Activated naive CD4-positive, alpha-beta T cell treated with anti-CD3 and anti-CD28 coated beads, Interleukin-2, amount 50 U/mL, for 16 hours (primary cell): ENCODE measurements at regions not wholly inside any gene's neighbourhood (a gene's known extent, or its start where the extent isn't known, plus 50 kb on each side); places are given as distances from the start of the nearest gene placed in this dataset.
"Not testable (repeated sequence)": the region's sequence is repeated elsewhere in the genome, so short reads cannot be mapped to it uniquely, and the experiment has no call there.

Experiments used
- DNase-seq: peaks from one replicate; pipeline ENCODE4 v3.0.0-alpha.2; 2020

GRCh38 chr10:90975096-90975495 is 54.2 kb upstream of the ANKRD1 start:
- DNase-seq, result no peak

- DNase-seq, result no peak
These were observed 56.4 kb upstream of the ANKRD1 start for GRCh38 chr10:90977162-90977854.

DNA sequence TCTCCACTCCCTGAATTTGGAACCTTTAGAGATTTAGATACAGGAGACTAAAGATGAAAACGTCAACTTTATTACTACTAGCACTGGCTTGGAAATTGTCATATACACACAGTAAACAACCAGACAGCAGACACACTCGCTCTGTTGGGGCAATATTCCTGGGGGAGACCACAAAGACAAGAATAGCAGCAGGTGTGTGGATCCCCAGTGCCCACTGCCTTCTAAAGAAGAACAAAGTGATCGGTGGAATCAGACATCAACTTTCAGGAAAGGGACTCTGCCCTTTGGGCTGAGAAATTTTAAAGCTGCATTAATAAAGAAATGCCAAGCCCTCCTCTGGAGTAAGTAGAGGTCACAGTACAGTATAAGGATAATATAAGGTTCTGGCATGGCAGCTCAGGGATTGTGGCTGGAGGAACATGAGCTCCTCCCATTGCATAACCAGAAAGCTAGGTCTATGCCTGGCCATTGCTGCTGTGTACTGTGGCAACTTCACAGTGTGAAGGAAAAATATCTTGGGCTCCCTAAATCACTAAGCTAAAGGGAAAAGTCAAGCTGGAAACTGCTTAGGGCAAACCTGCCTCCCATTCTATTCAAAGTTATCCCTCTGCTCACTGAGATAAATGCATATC is 57.1 kb upstream of the ANKRD1 start:
- DNase-seq, result no peak

- no peak for DNase-seq
These were observed 61.6 kb upstream of the ANKRD1 start for GRCh38 chr10:90982406-90983008.

DNA sequence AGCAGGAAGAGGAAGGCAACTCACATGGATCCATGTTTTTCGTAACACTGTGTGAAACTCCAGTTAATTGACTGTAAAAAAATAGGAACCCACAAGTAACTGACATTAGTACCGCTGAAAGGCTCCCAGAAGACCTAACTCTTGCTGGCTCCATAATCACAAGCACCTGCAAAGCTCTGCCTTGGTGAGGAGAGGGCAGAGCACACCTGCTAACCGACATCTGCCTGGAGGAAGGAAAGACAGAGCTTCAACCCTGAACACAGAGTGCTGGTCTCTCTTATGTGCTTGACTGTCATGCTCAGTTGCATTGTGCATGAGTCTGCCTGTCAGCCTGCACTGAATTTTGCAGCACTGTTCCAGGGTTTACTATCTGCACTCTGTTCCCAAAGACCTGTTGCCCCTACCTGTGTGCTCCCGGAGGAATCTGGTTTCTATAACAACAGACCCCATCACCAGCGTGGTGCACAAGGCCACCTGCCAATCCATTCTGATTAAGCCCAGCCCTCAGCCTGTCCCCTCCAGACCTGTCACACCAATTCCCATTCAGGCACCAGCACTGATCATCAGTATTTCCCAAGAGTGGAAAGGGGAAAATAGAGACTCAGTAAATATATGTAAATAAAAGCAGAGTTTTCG is 63.1 kb upstream of the ANKRD1 start:
- DNase-seq, result no peak

- DNase-seq, result no peak
These were observed 64.0 kb upstream of the ANKRD1 start for GRCh38 chr10:90984898-90985297.

GRCh38 chr10:90985321-90985933 is 64.5 kb upstream of the ANKRD1 start:
- no peak for DNase-seq

DNA sequence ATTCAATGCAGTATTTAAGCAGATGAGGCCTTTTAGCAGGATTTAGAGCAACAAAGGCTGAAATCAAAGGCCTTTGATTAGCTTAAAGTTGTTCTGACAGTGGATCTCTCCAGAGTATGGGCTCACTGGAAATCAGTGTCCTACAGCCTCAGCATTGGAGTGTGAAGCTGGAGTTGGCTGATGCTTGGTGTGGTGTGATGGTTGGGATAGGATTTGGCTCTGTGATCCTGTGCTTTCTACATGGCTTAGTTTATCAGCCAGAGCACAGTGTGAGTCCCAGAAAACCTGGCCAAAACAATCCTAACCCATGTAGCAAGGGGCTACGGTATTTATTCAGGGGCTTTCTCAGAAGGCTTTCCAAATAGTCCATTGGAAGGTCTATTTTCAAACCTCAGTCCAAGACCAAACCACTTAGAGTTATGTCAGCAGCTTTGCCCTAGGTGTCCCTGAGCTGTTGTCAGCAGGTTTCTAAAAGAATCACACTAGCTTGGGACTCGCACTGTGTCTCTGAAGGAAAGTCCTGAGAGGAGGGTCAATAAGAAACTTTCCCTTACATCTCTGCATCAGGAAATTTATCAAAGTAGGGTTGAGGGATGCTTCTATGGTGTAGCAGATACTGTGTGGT is 65.4 kb upstream of the ANKRD1 start:
- DNase-seq, result no peak

DNA sequence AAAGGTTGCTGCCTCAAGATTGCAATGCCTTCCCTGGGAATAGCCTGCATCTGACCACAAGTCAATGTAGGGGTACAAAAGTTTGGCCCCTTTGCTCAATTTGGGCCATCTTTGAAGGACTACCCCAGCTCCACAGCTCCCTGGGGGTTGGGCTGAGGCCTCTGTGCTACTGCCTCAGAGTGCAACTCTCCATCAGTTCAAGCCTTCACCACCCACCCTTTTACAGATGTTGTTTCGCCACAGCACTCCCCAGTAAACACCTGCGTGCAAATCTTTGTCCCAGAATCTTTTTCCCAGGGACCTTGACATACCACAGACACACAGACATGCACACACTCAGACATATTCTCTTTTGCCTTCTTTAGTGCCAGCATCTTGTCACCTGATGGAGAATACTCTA is 66.0 kb upstream of the ANKRD1 start:
- no peak for DNase-seq

DNA sequence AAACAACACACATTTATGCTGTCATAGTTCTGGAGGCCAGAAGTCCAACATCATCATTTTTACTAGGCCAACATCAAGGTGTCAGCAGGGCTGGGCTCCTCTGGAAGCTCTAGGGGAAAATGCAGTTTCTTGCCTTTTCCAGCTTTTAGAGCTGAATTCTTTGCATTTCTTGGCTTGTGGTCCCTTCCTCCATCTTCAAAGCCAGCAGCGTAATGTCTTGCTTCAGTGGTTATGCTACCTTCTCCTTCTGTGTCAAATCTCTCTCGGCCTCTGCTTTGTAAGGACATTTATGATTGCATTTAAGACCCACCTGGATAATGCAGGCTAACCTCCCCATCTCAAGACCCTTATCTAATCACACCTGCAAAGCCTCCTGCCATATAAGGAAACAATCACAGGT is 66.5 kb upstream of the ANKRD1 start:
- no peak for DNase-seq

- DNase-seq, result no peak
These were observed 67.1 kb upstream of the ANKRD1 start for GRCh38 chr10:90988024-90988423.

GRCh38 chr10:90988802-90989201 is 67.9 kb upstream of the ANKRD1 start:
- DNase-seq, result no peak

DNA sequence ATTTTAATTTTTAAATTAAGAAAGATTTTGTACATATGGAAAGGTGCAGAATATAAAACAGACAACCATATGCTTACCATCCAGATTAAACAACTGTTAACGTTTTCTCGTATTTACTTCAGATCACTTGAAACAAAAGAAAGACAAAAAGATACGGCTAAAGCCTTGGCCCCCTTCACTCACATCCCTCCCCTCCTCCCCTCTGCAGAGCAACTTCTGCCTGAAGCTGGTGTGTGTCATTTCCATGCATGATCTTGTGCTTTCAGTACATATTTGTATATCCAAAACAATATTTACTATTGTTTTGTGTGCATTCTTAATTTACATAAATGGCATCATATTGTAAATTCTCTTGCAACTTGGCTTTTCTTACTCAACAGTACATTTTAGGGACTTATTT is 68.5 kb upstream of the ANKRD1 start:
- no peak for DNase-seq

DNA sequence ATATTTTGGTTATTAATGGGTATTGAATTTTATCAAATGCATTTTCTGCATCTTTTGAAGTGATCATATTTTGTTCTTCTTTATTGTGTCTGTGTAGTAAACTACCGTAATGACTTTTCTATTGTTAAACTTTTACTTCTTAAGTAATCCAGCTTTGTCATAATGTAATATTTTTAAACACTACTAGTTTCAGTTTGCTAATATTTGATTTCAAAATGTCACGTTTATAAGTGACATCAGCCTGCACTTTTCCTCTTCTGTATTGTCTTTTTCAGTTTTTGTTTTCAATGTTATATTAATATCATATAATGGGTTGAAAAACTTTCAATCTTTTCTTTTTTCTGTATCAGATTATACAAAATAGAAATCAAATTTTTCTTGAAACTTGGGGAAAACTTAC is 71.6 kb upstream of the ANKRD1 start:
- DNase-seq, result no peak

DNA sequence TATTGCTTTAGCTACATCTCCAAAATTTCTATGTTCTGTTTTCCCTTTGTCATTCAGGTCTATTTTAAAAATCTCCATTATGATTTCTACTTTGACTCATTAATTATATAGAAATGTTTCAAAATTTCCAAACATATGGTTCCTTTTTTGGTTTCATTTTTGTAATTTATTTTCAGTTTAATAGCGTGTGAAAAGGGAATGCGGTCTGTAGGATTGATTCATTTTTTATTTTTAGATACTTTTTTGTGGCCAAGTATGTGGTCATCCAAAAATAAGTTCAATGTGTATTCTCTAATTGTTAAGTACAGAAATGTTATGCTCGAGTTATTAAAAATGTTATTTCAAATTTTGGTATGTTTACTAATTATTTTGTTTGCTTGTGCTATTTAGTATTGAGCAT is 72.5 kb upstream of the ANKRD1 start:
- DNase-seq, result no peak

DNA sequence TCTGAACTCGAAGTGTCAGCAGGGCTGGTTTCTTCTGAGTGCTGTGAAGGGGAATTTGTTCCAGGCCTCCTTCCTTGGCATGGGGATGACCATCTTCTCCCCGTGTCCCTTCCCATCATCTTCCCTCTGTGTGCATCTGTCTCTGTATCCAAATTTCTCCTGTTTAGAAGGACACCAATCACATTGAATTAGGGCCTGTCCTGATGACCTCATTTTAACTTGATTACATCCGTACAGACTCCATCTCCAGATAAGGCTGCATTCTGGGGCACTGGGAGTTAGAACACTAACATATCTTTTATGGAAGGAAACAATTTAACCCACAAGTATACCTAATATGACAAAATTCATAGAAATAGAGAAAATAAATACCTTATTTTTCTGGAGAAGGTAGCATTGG is 76.8 kb upstream of the ANKRD1 start:
- DNase-seq, result no peak

DNA sequence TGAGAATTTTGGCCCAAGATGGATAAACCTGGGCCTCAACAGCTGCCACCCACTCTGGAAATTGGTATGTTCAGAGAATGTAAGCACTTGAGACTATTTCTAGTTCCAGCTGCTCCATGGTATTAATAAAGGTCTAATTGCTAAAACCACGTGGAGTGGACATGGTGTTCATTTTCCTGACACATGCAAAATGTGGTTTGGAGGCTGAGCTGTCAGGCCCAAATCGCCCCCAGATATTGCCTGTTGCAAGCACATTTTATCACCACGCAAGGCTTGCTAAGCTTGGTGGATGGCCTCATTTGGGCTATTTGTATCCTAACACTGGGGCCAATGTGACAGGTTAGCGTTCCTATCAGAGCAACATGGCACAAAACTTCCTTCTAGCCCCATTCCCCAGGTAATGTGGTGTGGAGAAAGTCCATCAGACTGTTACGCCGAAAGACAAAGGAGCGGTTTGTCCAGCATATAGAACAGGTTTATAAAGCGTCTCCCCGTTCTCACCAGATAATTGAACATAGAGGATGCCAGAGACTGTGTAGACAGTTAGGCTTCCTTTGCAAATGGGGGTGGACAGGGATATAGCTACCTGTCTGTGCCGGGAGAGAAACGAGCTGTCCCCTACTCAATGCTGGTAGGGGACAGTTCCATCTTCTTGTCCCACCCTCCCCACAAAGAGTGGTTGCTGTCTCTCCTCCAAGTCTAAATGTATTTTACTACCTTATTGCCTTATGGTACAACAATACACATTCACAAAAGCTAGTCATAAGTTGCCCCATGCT is 78.0 kb upstream of the ANKRD1 start:
- DNase-seq, result no peak

DNA sequence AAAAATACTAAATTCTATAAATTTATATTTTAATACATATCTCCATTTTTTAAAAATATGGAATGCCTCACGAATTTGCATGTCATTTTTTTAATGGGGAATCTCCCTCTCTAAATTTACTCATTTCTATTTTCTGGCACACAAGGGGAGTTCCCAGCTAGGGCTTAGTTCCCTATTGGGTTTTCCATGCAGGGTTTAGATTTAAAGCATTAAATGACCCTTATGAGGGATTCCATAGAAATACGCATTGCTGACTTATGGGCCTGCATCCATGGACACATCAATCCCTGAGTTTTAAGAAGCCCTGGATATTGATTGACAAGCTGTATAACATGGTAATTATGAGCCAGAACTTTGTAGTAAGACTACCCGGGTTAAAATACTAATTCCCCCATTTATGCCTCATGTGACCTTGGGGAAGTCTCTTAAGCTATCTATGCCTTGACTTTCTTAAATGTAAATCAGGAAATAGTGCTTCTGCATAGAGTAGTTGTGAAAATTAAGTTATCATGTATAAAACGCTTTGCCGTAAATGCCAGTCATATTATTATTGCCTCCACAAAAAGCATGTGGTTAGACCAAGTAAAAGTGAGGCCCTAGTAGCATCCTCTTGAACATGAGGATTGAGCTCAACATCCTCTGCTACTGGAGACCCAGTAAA is 78.8 kb upstream of the ANKRD1 start:
- no peak for DNase-seq

DNA sequence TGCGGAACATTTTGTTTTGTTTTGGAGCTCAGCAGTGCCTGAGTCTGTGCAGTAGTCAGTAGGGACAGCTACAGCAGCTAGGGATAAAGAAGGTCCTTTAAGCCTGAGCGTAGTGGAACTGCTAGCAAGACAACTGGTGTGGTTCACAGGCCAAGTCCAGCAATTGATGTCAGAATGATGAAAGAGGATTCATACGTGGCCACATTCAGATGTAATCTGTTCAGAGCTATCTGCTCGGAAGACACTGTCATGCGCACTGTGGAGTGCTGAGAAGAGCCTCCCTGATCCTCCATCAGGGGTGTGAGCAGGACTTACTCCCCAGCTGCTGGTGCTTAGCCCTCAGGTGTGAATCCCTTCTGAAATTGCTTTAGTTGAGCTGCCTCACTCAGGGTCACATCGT is 79.6 kb upstream of the ANKRD1 start:
- no peak for DNase-seq

DNA sequence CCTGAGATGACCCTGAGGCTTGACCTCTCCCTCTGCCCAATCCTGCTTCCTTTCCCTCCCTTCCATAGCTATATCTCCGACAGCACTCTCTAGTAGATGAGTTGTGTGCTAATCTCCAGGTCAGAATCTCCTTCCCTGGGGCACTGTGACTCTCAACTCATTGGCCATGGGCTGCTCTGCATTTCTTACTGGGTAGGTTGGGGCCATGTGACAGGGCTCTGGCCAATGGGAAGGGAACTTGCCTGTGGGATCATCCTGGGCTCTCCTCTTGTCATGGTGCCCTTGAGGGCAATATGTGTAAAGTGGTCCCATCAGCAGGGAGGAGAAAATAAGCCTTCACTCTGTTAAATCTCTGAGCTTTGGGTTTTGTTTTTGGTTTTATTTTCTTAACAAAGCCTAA is 80.1 kb upstream of the ANKRD1 start:
- no peak for DNase-seq

DNA sequence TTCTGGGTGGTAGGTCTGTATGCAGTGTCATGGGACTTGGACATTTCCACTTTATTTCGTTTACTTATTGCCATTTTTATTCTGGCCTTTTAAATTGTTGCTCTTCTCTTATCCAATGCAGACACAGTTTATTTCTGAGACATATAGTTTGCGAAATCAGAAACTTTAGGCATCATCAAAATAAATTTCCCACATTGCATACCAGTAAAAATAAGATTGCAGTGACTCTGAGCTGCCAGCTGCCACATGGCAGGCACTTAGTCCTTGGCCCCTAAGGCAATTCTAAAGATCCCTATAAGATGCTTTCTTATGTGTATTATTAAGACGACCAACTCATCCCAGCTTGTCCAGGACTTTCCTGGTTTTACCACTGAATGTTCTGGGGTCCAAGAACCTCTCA is 81.8 kb upstream of the ANKRD1 start:
- DNase-seq, result no peak

DNA sequence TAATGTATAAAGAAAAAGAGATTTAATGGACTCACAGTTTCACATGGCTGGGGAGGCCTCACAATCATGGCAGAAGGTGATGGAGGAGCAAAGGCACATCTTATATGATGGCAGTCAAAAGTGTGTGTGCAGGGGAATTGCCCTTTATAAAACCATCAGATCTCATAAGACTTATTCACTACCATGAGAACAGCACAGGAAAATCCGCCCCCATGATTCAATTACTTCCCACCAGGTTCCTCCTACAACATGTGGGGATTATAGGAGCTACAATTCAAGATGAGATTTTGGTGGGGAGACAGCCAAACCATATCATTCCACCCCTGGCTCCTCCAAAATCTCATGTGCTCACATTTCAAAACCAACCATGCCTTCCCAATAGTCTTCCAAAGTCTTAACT is 82.5 kb upstream of the ANKRD1 start:
- not testable (repeated sequence) for DNase-seq
